Mesothelial cell of epicardium (in vitro differentiated cells): ENCODE measurements at regions not wholly inside any gene's neighbourhood (a gene's known extent, or its start where the extent isn't known, plus 50 kb on each side); places are given as distances from the start of the nearest gene placed in this dataset.

Experiments
- DNase-seq, 2 experiments: peaks; one replicate each; pipeline ENCODE4 v3.0.0; 2021; ENCODE audit warnings: low spot score in 2 of 2; ENCODE audit not compliant: unreplicated experiment in 2 of 2
- H3K27ac Mint-ChIP-seq: 2 replicates; pipeline ENCODE4 v1.8.0; 2021; ENCODE audit warnings: mixed read lengths
- H3K27me3 Mint-ChIP-seq: 2 replicates; pipeline ENCODE4 v1.8.0; 2021; ENCODE audit warnings: low read depth, mixed read lengths
- H3K36me3 Mint-ChIP-seq: 2 replicates; pipeline ENCODE4 v1.8.0; 2021; ENCODE audit warnings: mixed read lengths
- H3K4me1 Mint-ChIP-seq: 2 replicates; pipeline ENCODE4 v1.8.0; 2021; ENCODE audit warnings: mixed read lengths
- H3K4me3 Mint-ChIP-seq: 2 replicates; pipeline ENCODE4 v1.8.0; 2021; ENCODE audit warnings: mild to moderate bottlenecking, moderate library complexity, mixed read lengths
- H3K9me3 Mint-ChIP-seq: 2 replicates; pipeline ENCODE4 v1.8.0; 2021; ENCODE audit warnings: mixed read lengths
- CTCF ChIP-seq: fragments of 200-600 bp; sonication (generic); IDR thresholded peaks from one replicate; pipeline ENCODE4 v1.5.0; 2021; ENCODE audit warnings: antibody characterized with exemption; ENCODE audit not compliant: unreplicated experiment

GRCh38 chr9:19870988-19871387 is 82.2 kb upstream of the SLC24A2 start:
- Mint-ChIP-seq H3K4me3 (no peak overlapping the region), H3K4me1 (no peaks in the 10 kb centered on the region), H3K9me3 (peaks cover 32% of the 10 kb centered on the region), H3K27ac (no peak overlapping the region), H3K27me3 (no peaks in the 10 kb centered on the region), H3K36me3 (no peaks in the 10 kb centered on the region)
- TF ChIP-seq CTCF = no peak
- no peak for DNase-seq

- no peaks in the 10 kb centered on the region for H3K36me3 Mint-ChIP-seq
- no peaks in the 10 kb centered on the region for H3K4me1 Mint-ChIP-seq
- TF ChIP-seq CTCF = no peak
- H3K27me3 Mint-ChIP-seq = peaks cover 11% of the 10 kb centered on the region
- H3K4me3 Mint-ChIP-seq = no peak overlapping the region
- H3K27ac Mint-ChIP-seq = no peak overlapping the region
- DNase-seq = no peak
- H3K9me3 Mint-ChIP-seq = peaks cover 4% of the 10 kb centered on the region
Measured at GRCh38 chr9:19840953-19841352, 52.1 kb upstream of the SLC24A2 start.
